Spleen (tissue), 11 donors: ENCODE measurements at regions not wholly inside any gene's neighbourhood (a gene's known extent, or its start where the extent isn't known, plus 50 kb on each side); places are given as distances from the start of the nearest gene placed in this dataset.

Experiments used
- DNase-seq: peaks from one replicate; pipeline ENCODE4 v3.0.0-alpha.2; 2020
- H3K27ac ChIP-seq, 8 donors: fragments of 200-600 bp; sonication (generic) in 7 of 8; 1 replicate in 4 of 8; 2 replicates in 4 of 8; pipeline versions ENCODE4 v1.5.0 to v1.8.0; 2016 to 2021; ENCODE audit warnings: inconsistent platforms in 4 of 8, mild to moderate bottlenecking in 4 of 8, moderate library complexity in 1 of 8
- H3K27me3 ChIP-seq, 7 donors: fragments of 200-600 bp; sonication (generic) in 6 of 7; replicated peaks in 1 of 7; 1 replicate in 4 of 7; 2 replicates in 3 of 7; pipeline versions ENCODE4 v1.5.0 to v1.8.0; 2016 to 2021; ENCODE audit warnings: inconsistent platforms in 3 of 7, mild to moderate bottlenecking in 1 of 7
- H3K36me3 ChIP-seq, 6 donors: fragments of 200-600 bp; sonication (generic) in 5 of 6; 1 replicate in 4 of 6; 2 replicates in 2 of 6; pipeline versions ENCODE4 v1.5.0 to v1.8.0; 2016 to 2021; ENCODE audit warnings: inconsistent platforms in 2 of 6
- H3K4me1 ChIP-seq, 6 donors: fragments of 200-600 bp; sonication (generic) in 5 of 6; 1 replicate in 3 of 6; 2 replicates in 3 of 6; pipeline versions ENCODE4 v1.5.0 to v1.8.0; 2016 to 2021; ENCODE audit warnings: inconsistent platforms in 3 of 6
- H3K4me3 ChIP-seq, 8 donors: fragments of 200-600 bp; sonication (generic) in 7 of 8; 1 replicate in 4 of 8; 2 replicates in 4 of 8; pipeline versions ENCODE4 v1.5.0 to v1.8.0; 2016 to 2021; ENCODE audit warnings: inconsistent platforms in 4 of 8, mild to moderate bottlenecking in 4 of 8, moderate library complexity in 2 of 8
- H3K9me3 ChIP-seq, 8 donors: fragments of 200-600 bp; sonication (generic) in 7 of 8; 1 replicate in 4 of 8; 2 replicates in 4 of 8; pipeline versions ENCODE4 v1.5.0 to v1.8.0; 2016 to 2021; ENCODE audit warnings: inconsistent platforms in 4 of 8
- CTCF ChIP-seq, 11 experiments: fragments of 200-600 bp in 7 of 11; fragments of 450-650 bp in 4 of 11; sonication (generic) in 4 of 11; IDR thresholded peaks in 8 of 11; conservative IDR thresholded peaks in 3 of 11; 1 replicate in 7 of 11; 2 replicates in 4 of 11; pipeline versions ENCODE4 v1.4.0 to v1.8.0; 2016 to 2021; ENCODE audit warnings: antibody characterized with exemption in 11 of 11, inconsistent platforms in 4 of 11, mild to moderate bottlenecking in 1 of 11
- POLR2A ChIP-seq, 3 donors: fragments of 450-650 bp; IDR thresholded peaks; one replicate each; pipeline ENCODE4 v1.5.1; 2017; ENCODE audit warnings: antibody characterized with exemption in 3 of 3, mild to moderate bottlenecking in 1 of 3
- POLR2AphosphoS5 ChIP-seq, 3 donors: sonication (generic); formaldehyde crosslinking; IDR thresholded peaks; one replicate each; pipeline ENCODE4 v1.5.1; 2017; ENCODE audit warnings: antibody characterized with exemption in 3 of 3
- WGBS, 5 donors: extraction: QIAGEN DNeasy Blood & Tissue Kit in 3 of 5; methylation state at CpG; one replicate each; pipeline versions ENCODE4 v1.1.5 to v1.1.7; 2013 to 2018; 5-methylcytosine and 5-hydroxymethylcytosine counted together
- intact Hi-C: fragments of 100-400 bp; cut with DNase I; formaldehyde crosslinking; loops from one replicate; pipeline ENCODE4 v1.15.0; 2023; ENCODE audit warnings: low total_unique reads
- donor health status: healthy with polysubstance abuse.
- donor health status: DM: no; HTN: no; CAD: no; lungs with moderate emphysema.
- donor health status: DM: no; HTN: no; CAD: no.
- donor health status: Bipolar disorder and iron deficiency.
- donor health status: healthy.
- donor health status: DM: no; HTN: no; CAD: no.
- donor health status: DM: yes; HTN: yes; CAD: no.

GRCh38 chr2:4279431-4279830 lies 576.1 kb downstream of the DCDC2C start:
- WGBS, 5 donors = 64 to 83% (median 77%) methylated on average over 5 of the region's 5 CpGs
- DNase-seq = no peak
- Histone ChIP-seq H3K9me3 (peaks cover 0 to 8% (median 0%) of the 10 kb centered on the region in 8 donors), H3K27me3 (no peaks in the 10 kb centered on the region), H3K4me1 (no peaks in the 10 kb centered on the region), H3K4me3 (no peak overlapping the region), H3K36me3 (no peaks in the 10 kb centered on the region), H3K27ac (no peak overlapping the region)
- intact Hi-C loops = no loop called here
- TF ChIP-seq CTCF (IDR thresholded peaks at IDR 0.05 in 8 of 11, conservative IDR thresholded peaks at IDR 0.05 in 3 of 11) (no peak), POLR2AphosphoS5 (IDR thresholded peaks at IDR 0.05) (no peak), POLR2A (IDR thresholded peaks at IDR 0.05) (no peak)

GRCh38 chr2:4291430-4291829 lies 588.1 kb downstream of the DCDC2C start:
- intact Hi-C loops = no loop called here
- no peaks in the 10 kb centered on the region for H3K36me3 ChIP-seq
- H3K27me3 ChIP-seq = no peaks in the 10 kb centered on the region
- no peak for DNase-seq
- no peak overlapping the region for H3K27ac ChIP-seq
- TF ChIP-seq POLR2A (IDR thresholded peaks at IDR 0.05) (no peak), POLR2AphosphoS5 (IDR thresholded peaks at IDR 0.05) (no peak), CTCF (IDR thresholded peaks at IDR 0.05 in 8 of 11, conservative IDR thresholded peaks at IDR 0.05 in 3 of 11) (no peak)
- H3K4me1 ChIP-seq = no peaks in the 10 kb centered on the region
- H3K9me3 ChIP-seq = peaks cover 0 to 13% (median 0%) of the 10 kb centered on the region in 8 donors
- WGBS, 5 donors = 36 to 48% (median 43%) methylated on average over 4 of the region's 4 CpGs
- no peak overlapping the region for H3K4me3 ChIP-seq

GRCh38 chr2:4295680-4296079 lies 592.3 kb downstream of the DCDC2C start:
- Histone ChIP-seq H3K27ac (no peak overlapping the region), H3K4me1 (no peaks in the 10 kb centered on the region), H3K36me3 (no peaks in the 10 kb centered on the region), H3K27me3 (no peaks in the 10 kb centered on the region), H3K9me3 (peaks cover 0 to 6% (median 0%) of the 10 kb centered on the region in 8 donors), H3K4me3 (no peak overlapping the region)
- no peak for TF ChIP-seq CTCF (IDR thresholded peaks at IDR 0.05 in 8 of 11, conservative IDR thresholded peaks at IDR 0.05 in 3 of 11)
- no peak for TF ChIP-seq POLR2AphosphoS5 (IDR thresholded peaks at IDR 0.05)
- no peak for TF ChIP-seq POLR2A (IDR thresholded peaks at IDR 0.05)
- no peak for DNase-seq
- intact Hi-C loops = no loop called here

DNA sequence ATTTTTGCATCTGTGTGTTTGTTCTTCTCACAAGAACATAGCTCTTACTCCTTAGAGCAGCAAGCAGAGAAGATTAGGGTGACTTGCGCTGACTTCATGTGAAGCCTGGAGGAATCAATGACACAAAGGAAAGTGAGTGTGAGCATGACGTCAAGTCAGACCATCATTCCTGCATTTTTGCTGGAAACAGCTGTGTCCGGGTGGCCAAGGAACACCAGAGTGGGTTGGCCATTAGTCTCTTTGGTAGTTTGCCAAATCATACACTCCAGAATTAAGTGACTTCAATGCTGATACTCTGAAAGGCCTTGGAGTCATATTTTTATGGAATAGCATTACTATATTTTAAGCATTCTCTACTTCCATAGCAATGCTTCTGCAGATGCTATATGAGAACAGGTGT lies 597.2 kb downstream of the DCDC2C start:
- 79 to 94% (median 82%) methylated on average over 3 of the region's 3 CpGs for WGBS, 5 donors
- H3K4me3 ChIP-seq = no peak overlapping the region
- H3K27ac ChIP-seq = no peak overlapping the region
- H3K27me3 ChIP-seq = no peaks in the 10 kb centered on the region
- TF ChIP-seq POLR2AphosphoS5 (IDR thresholded peaks at IDR 0.05) (no peak), POLR2A (IDR thresholded peaks at IDR 0.05) (no peak), CTCF (IDR thresholded peaks at IDR 0.05 in 8 of 11, conservative IDR thresholded peaks at IDR 0.05 in 3 of 11) (no peak)
- intact Hi-C loops = no loop called here
- no peaks in the 10 kb centered on the region for H3K4me1 ChIP-seq
- H3K9me3 ChIP-seq = peaks cover 0 to 28% (median 3%) of the 10 kb centered on the region in 8 donors
- no peak for DNase-seq
- no peaks in the 10 kb centered on the region for H3K36me3 ChIP-seq
